Spinal cord (tissue), 9 donors: ENCODE measurements at regions not wholly inside any gene's neighbourhood (a gene's known extent, or its start where the extent isn't known, plus 50 kb on each side); places are given as distances from the start of the nearest gene placed in this dataset.
A peak's percentile ranks its signal among the peaks of the same experiment; 100 is the strongest.

Source experiments
- DNase-seq, 6 donors: peaks; one replicate each; pipeline versions ENCODE4 v3.0.0 to v3.0.0-alpha.2; 2013 to 2015; ENCODE audit warnings: low spot score in 6 of 6, low read depth in 4 of 6
- H3K27ac ChIP-seq: one replicate; pipeline ENCODE4 v1.5.1; 2013; ENCODE audit warnings: low read depth, low read length, control low read depth
- H3K27me3 ChIP-seq: one replicate; pipeline ENCODE4 v1.6.1; 2013; ENCODE audit warnings: low read length; ENCODE audit not compliant: control insufficient read depth, insufficient read depth
- H3K36me3 ChIP-seq: one replicate; pipeline ENCODE4 v1.6.1; 2013; ENCODE audit warnings: low read length; ENCODE audit not compliant: control insufficient read depth, insufficient read depth
- H3K4me1 ChIP-seq: one replicate; pipeline ENCODE4 v1.6.1; 2013; ENCODE audit warnings: low read length; ENCODE audit not compliant: control insufficient read depth, insufficient read depth
- H3K4me3 ChIP-seq: one replicate; pipeline ENCODE4 v1.5.1; 2013; ENCODE audit warnings: low read depth, low read length, control low read depth
- H3K9me3 ChIP-seq: one replicate; pipeline ENCODE4 v1.6.1; 2013; ENCODE audit warnings: low read length; ENCODE audit not compliant: control insufficient read depth, insufficient read depth
- WGBS: methylation state at CpG from one replicate; pipeline ENCODE4 v1.1.5; 2013; ENCODE audit warnings: missing lambda C conversion rate; ENCODE audit not compliant: insufficient coverage; 5-methylcytosine and 5-hydroxymethylcytosine counted together
- donor health status: healthy.

DNA sequence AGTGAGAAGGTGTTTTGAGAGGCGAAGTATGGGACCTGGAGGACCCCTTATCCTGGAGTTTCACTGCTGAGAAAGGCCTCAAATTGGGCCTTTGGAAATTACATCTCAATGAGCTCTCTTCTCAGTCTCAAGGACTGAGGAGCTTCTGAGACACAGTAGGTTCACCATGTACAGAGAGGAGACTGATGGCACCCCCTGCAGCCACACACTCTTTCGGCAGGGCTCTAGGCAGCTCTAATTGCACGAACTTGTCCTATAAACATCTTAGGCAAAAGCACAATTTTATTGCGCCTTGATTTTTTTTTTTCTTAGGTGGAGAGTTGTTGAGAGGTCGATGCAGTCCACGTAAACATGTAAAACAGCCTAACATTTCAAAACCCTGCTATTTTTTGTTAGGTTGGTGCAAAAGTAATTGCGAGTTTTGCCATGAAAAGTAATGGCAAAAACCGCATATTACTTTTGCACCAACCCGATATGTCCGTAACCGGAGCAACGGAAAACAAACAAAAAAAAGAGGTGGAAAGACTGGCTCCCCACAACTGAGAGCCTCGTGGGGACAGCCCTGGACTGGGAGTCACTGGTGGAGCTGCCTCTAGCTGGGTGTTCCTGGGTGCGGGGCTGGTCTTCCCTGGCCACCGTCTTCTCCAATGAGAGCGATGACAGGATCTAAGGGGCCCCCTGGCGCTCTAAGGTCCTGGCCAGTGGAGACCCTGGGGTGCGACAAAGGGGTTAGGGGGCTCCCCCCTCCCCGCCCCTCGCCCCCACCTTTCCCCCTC is 84.0 kb upstream of the EYA2 start:
- Histone ChIP-seq H3K27me3 (peaks cover 4% of the 10 kb centered on the region), H3K9me3 (no peaks in the 10 kb centered on the region), H3K36me3 (no peaks in the 10 kb centered on the region), H3K4me1 (peaks cover 13% of the 10 kb centered on the region), H3K27ac (no peak overlapping the region), H3K4me3 (no peak overlapping the region)
- 45% methylated on average over 11 of the region's 20 CpGs for WGBS
- peak in 1 of 6 donors; percentile 50 for DNase-seq

DNA sequence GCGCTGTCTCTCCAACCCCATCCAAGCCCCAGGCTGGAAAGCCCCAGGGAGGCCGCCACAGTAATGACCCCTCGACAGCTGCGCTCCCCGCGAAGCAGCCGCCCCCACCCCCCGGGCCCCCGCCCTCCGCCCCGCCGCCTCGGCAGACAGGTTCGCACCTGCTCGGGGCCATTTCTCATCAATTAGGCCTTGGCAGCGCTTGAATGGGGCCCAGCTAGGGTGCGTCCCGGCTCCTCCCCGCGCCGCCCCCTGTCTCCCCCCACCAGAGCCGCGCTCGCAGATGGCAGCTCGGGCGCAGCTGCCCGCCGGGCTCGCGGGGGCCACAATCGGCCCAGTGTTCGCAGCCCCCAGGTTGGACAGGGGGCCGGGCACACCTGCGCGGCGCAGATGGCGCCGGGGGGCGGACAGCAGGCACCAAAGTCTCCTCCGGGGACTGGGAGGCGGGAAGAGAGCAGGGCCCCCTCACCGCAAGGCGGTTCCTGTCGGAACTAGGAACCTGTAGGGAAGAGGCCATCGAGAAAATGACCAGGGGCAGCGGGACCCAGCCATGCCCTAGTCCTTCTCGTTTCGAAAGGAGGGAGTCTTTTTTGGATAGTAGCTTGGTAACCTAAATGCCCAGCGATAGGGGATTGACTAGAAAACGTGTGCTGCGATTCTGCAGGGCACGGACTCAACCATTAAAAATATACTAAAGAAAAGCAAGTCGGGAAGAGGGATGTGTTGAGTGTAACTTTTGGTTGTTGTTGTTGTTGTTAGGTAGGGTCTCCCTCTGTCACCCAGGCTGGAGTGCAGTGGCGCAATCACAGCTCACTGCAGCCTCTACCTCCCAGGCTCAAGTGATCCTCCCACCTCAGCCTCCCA is 83.2 kb upstream of the EYA2 start:
- H3K9me3 ChIP-seq, result no peaks in the 10 kb centered on the region
- H3K4me1 ChIP-seq, result peaks cover 13% of the 10 kb centered on the region
- 2% methylated on average over 38 of the region's 54 CpGs for WGBS
- DNase-seq, result peak in 2 of 6 donors; percentile 68 to 69
- H3K27ac ChIP-seq, result no peak overlapping the region
- H3K4me3 ChIP-seq, result no peak overlapping the region
- no peaks in the 10 kb centered on the region for H3K36me3 ChIP-seq
- peaks cover 4% of the 10 kb centered on the region for H3K27me3 ChIP-seq

DNA sequence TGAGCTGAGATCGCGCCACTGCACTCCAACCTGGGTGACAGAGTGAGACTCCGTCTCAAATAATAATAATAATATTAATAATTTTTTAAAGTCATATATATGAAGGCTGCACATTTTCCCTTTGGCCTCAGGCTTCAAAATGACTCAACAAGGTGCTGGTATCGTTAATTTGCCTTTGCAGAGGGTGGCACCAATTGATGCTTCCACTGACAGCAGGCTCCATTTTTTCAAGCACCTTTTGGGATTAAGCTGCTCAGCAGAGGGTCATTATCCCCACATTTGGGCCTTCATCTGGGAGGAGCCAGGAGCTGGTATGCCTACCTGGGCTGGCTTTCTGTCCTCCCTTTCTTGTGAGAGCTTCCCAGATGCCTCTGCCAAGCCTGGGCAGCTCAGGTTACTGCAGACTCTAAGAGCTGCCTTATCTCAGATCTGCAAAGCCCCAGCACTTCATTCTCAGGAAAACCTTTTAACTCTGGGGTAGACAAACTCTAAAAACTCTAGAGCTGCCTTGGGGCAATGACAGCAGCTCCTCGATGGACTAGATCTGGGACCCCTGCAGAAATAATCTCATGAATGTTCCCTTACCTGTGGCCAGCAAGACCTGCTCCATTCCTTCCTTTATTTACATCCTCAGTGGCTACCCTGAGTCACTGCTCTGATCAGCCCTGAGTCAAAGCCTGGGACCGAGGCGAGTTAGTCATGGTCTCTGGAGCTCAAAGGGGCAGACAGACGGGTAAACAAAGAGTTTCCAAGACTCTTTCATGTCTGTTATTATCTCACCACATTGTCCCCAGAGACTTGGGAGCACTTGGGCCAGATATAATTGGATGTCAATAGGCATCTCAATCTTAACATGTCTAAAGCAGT is 80.0 kb upstream of the EYA2 start:
- Histone ChIP-seq H3K4me1 (peaks cover 9% of the 10 kb centered on the region), H3K36me3 (no peaks in the 10 kb centered on the region), H3K27ac (no peak overlapping the region), H3K4me3 (no peak overlapping the region), H3K27me3 (peaks cover 4% of the 10 kb centered on the region), H3K9me3 (no peaks in the 10 kb centered on the region)
- WGBS, result 49% methylated on average over 2 of the region's 8 CpGs
- DNase-seq, result no peak

DNA sequence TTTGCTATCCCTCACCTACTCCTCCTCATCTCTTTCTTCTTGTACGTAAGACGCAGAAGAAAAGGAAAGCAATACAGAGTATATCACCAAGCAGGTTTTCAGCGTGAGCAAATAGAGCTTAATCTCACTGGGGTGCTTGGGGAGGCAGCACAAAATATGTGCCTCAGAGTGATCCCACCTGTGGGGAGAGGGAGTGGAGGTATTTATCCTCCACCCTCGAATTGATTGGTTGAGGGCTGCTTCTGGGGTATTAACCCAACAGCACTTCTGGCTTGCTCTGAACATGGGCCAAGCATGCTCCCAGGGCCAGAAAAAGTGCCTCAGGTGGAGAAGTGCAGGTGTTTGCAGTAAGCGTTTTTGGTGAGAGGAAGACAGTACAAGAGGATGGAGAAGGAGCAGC is 78.5 kb upstream of the EYA2 start:
- H3K4me3 ChIP-seq, result no peak overlapping the region
- 81% methylated on average over 2 of the region's 5 CpGs for WGBS

DNA sequence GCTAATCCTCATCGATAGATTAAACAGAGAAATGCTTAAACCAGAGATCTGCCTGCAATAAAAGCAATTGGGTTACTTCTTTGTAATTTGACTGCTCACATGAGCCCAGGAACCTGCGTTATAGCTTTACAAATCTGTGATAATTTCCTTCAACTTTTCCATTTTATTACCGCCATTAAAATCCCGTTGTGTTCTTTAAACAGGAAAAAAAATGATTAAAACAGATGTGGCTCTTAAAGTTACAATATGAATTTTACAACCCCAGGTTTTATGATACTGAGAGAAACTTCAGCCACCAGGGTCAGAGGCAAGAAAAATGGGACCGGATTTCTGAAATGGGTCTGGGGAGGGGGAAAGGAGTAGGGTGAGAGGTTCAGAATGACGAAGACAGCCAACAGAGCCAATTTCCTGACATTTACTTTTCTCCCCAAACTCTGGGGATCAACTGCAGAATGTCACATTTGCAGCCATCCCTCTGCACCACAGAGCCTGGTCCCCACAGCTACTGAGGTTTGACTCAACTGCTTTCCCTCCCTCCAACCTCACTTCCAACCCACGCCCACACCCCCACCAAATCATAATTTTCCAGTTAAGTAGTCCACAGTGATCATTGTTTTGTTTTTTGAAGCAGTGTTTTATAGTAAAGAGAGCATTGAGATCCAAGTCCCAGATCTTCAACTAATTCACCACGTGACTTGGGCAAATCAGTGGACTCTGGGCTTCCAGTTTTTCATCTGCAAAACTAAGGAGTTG is 77.6 kb upstream of the EYA2 start:
- WGBS, result 80% methylated on average over 1 of the region's 8 CpGs
- no peaks in the 10 kb centered on the region for H3K36me3 ChIP-seq
- H3K27ac ChIP-seq, result no peak overlapping the region
- no peaks in the 10 kb centered on the region for H3K9me3 ChIP-seq
- H3K4me1 ChIP-seq, result no peaks in the 10 kb centered on the region
- peak in 1 of 6 donors; percentile 90 for DNase-seq
- H3K27me3 ChIP-seq, result peaks cover 1% of the 10 kb centered on the region
- no peak overlapping the region for H3K4me3 ChIP-seq

More for the DNA sequence above, 78.5 kb upstream of the EYA2 start:
- Histone ChIP-seq H3K36me3 (no peaks in the 10 kb centered on the region), H3K27me3 (peaks cover 4% of the 10 kb centered on the region), H3K27ac (no peak overlapping the region), H3K4me1 (peaks cover 5% of the 10 kb centered on the region), H3K9me3 (no peaks in the 10 kb centered on the region)
- DNase-seq, result no peak

DNA sequence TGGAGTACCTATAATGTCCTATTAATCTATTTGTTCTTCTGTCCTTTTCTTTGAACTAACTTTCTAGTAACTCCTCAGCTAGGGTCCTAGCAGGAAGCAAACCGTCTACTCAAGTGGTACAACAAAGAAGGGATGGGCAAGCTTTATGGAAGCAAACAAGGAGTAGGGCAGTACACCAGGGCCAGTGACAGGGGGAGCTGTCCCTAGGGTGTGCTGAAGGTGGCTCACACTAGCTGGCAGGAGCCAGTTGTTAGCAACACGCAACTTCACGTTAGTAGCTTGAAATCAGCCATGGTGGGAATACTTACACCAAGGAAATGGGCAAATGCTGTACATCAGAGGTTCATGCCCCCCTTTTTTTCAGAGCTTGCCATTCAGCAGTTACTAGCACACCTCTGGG is 74.0 kb upstream of the EYA2 start:
- DNase-seq, result no peak
- 44% methylated on average over 2 of the region's 3 CpGs for WGBS
- no peaks in the 10 kb centered on the region for H3K36me3 ChIP-seq

DNA sequence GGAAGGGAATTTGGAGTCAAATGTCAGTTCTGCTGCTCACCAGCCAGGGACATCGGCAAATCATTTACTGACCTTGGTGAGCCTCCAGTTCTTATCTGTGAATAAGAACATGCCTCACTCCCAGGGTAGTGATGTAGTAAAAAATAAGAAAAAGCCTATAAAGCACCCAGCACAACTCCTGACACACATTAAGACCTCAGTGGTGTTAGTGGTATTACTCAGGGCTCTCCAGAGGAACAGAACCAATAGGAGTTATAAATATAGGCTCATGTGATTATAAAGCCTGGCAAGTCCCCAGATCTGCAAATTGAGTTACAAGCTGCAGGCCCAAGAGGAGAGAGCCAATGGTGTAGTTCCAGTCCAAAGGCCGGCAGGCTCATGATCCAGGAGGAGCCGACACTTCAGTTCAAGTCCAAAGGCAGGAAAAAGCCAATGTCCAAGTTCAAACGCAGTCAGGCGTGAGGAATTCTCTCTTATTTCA is 71.3 kb upstream of the EYA2 start:
- DNase-seq, result no peak
- no peak overlapping the region for H3K27ac ChIP-seq
- no peaks in the 10 kb centered on the region for H3K36me3 ChIP-seq
- H3K9me3 ChIP-seq, result peaks cover 1% of the 10 kb centered on the region
- 90% methylated on average over 4 of the region's 5 CpGs for WGBS
- H3K4me1 ChIP-seq, result no peaks in the 10 kb centered on the region
- H3K27me3 ChIP-seq, result no peaks in the 10 kb centered on the region
- H3K4me3 ChIP-seq, result no peak overlapping the region

More for the DNA sequence above, 74.0 kb upstream of the EYA2 start:
- no peaks in the 10 kb centered on the region for H3K4me1 ChIP-seq
- peaks cover 1% of the 10 kb centered on the region for H3K9me3 ChIP-seq
- no peak overlapping the region for H3K4me3 ChIP-seq
- no peak overlapping the region for H3K27ac ChIP-seq
- H3K27me3 ChIP-seq, result no peaks in the 10 kb centered on the region

DNA sequence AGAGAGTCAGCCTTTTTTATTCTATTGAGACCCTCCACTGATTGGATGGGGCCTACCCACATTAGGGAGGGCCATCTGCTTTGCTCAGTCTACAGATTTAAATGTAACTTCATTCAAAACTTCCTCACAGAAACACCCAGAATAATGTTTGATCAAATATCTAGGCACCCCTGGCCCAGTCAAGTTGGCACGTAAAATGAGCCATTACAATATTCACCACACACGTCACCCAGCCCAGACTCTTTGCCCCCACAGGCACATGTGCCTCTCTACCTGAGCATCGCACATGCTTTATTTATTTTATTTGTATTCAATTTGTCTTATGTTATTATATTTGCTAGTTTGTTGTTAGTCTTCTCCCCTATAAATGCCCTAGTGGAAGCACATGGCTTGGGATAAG is 70.9 kb upstream of the EYA2 start:
- no peak overlapping the region for H3K27ac ChIP-seq
- H3K9me3 ChIP-seq, result peaks cover 1% of the 10 kb centered on the region
- H3K27me3 ChIP-seq, result no peaks in the 10 kb centered on the region
- H3K36me3 ChIP-seq, result no peaks in the 10 kb centered on the region
- H3K4me3 ChIP-seq, result no peak overlapping the region
- DNase-seq, result no peak
- WGBS, result 100% methylated on average over 1 of the region's 3 CpGs
- no peaks in the 10 kb centered on the region for H3K4me1 ChIP-seq
